Stimulated activated CD4-positive, alpha-beta T cell treated with anti-CD3 and anti-CD28 coated beads, Interleukin-15, amount 100 ng/mL, for 24 hours (primary cell): ENCODE measurements at regions not wholly inside any gene's neighbourhood (a gene's known extent, or its start where the extent isn't known, plus 50 kb on each side); places are given as distances from the start of the nearest gene placed in this dataset.

Experiments used
- DNase-seq: peaks from one replicate; pipeline ENCODE4 v3.0.0-alpha.2; 2020

GRCh38 chr6:112744827-112745226 lies 397.7 kb downstream of the RFPL4B start:
- no peak for DNase-seq

- no peak for DNase-seq
Measured at GRCh38 chr6:112745765-112746164, 398.6 kb downstream of the RFPL4B start.

- DNase-seq: no peak
Measured at GRCh38 chr6:112749673-112750072, 402.5 kb downstream of the RFPL4B start.

GRCh38 chr6:112752305-112752704 lies 405.2 kb downstream of the RFPL4B start:
- DNase-seq: no peak

- DNase-seq: no peak
Measured at GRCh38 chr6:112752791-112753190, 405.7 kb downstream of the RFPL4B start.

- no peak for DNase-seq
Measured at GRCh38 chr6:112760831-112761230, 413.7 kb downstream of the RFPL4B start.

- no peak for DNase-seq
Measured at GRCh38 chr6:112761740-112762139, 414.6 kb downstream of the RFPL4B start.

- no peak for DNase-seq
Measured at GRCh38 chr6:112764377-112764776, 417.2 kb downstream of the RFPL4B start.

- DNase-seq: no peak
Measured at GRCh38 chr6:112770308-112770707, 423.2 kb downstream of the RFPL4B start.

- DNase-seq: no peak
Measured at GRCh38 chr6:112773187-112773586, 426.1 kb downstream of the RFPL4B start.

GRCh38 chr6:112774319-112774718 lies 427.2 kb downstream of the RFPL4B start:
- no peak for DNase-seq

GRCh38 chr6:112780498-112781096 lies 433.5 kb downstream of the RFPL4B start:
- DNase-seq: peak; percentile 35

GRCh38 chr6:112781241-112781640 lies 434.1 kb downstream of the RFPL4B start:
- DNase-seq: no peak

- DNase-seq: no peak
Measured at GRCh38 chr6:112785408-112785807, 438.3 kb downstream of the RFPL4B start.

- no peak for DNase-seq
Measured at GRCh38 chr6:112786801-112787200, 439.7 kb downstream of the RFPL4B start.

- DNase-seq: no peak
Measured at GRCh38 chr6:112787371-112787770, 440.2 kb downstream of the RFPL4B start.

- DNase-seq: no peak
Measured at GRCh38 chr6:112795316-112795715, 448.2 kb downstream of the RFPL4B start.

- no peak for DNase-seq
Measured at GRCh38 chr6:112796712-112797111, 449.6 kb downstream of the RFPL4B start.

- no peak for DNase-seq
Measured at GRCh38 chr6:112799889-112800288, 452.8 kb downstream of the RFPL4B start.

GRCh38 chr6:112800439-112800838 lies 453.3 kb downstream of the RFPL4B start:
- DNase-seq: no peak

- no peak for DNase-seq
Measured at GRCh38 chr6:112800916-112801315, 453.8 kb downstream of the RFPL4B start.

GRCh38 chr6:112801468-112802080 lies 454.4 kb downstream of the RFPL4B start:
- no peak for DNase-seq

- no peak for DNase-seq
Measured at GRCh38 chr6:112802144-112802543, 455.0 kb downstream of the RFPL4B start.

GRCh38 chr6:112804638-112805330 lies 457.7 kb downstream of the RFPL4B start:
- DNase-seq: no peak
